ENCODE measurements at regions not wholly inside any gene's neighbourhood (a gene's known extent, or its start where the extent isn't known, plus 50 kb on each side); places are given as distances from the start of the nearest gene placed in this dataset.

- Histone ChIP-seq H3K4me2 (ENCODE audit: low read depth, low read length, poor library complexity, severe bottlenecking) (peak overlapping the region; percentile 52), H3K27me3 (ENCODE audit: insufficient read depth, low read length, poor library complexity, severe bottlenecking) (peaks cover 20% of the 10 kb centered on the region), H3K9me2 (replicated peaks; ENCODE audit: low read depth, low read length) (no peaks in the 10 kb centered on the region), H3K4me3 (ENCODE audit: low read length, poor library complexity, severe bottlenecking) (no peak overlapping the region), H3F3A (ENCODE audit: low read depth) (no peaks in the 10 kb centered on the region), H3K9ac (ENCODE audit: low read depth, low read length, poor library complexity, severe bottlenecking) (no peak overlapping the region), H3K79me2 (ENCODE audit: insufficient read depth, low read length) (no peaks in the 10 kb centered on the region), H3K9me3 (ENCODE audit: insufficient read depth, low read depth, low read length) (no peaks in the 10 kb centered on the region), H4K20me1 (ENCODE audit: insufficient read depth, low read length, poor library complexity, severe bottlenecking) (no peaks in the 10 kb centered on the region), H3K36me3 (ENCODE audit: insufficient read depth, low read length) (no peaks in the 10 kb centered on the region), H3K4me1 (ENCODE audit: insufficient read depth, low read length, poor library complexity, severe bottlenecking) (peaks cover 8% of the 10 kb centered on the region), H2AFZ (ENCODE audit: low read length) (no peak overlapping the region)
- TF ChIP-seq EZH2phosphoT487 (IDR thresholded peaks at IDR 0.05; ENCODE audit: borderline replicate concordance) (no peak), CTCF (conservative IDR thresholded peaks at IDR 0.05; ENCODE audit: low read length) (no peak)
Observed at GRCh38 chr15:95742256-95742655, 588.2 kb upstream of the NR2F2 start.

GRCh38 chr15:95742836-95743235 is 587.7 kb upstream of the NR2F2 start:
- H3K36me3 ChIP-seq (ENCODE audit: insufficient read depth, low read length), result no peaks in the 10 kb centered on the region
- H3K4me3 ChIP-seq (ENCODE audit: low read length, poor library complexity, severe bottlenecking), result no peak overlapping the region
- H4K20me1 ChIP-seq (ENCODE audit: insufficient read depth, low read length, poor library complexity, severe bottlenecking), result no peaks in the 10 kb centered on the region
- H3K4me2 ChIP-seq (ENCODE audit: low read depth, low read length, poor library complexity, severe bottlenecking), result no peak overlapping the region
- no peak for TF ChIP-seq EZH2phosphoT487 (IDR thresholded peaks at IDR 0.05; ENCODE audit: borderline replicate concordance)
- no peak for TF ChIP-seq CTCF (conservative IDR thresholded peaks at IDR 0.05; ENCODE audit: low read length)
- H3K79me2 ChIP-seq (ENCODE audit: insufficient read depth, low read length), result no peaks in the 10 kb centered on the region
- no peak overlapping the region for H2AFZ ChIP-seq (ENCODE audit: low read length)
- peaks cover 8% of the 10 kb centered on the region for H3K4me1 ChIP-seq (ENCODE audit: insufficient read depth, low read length, poor library complexity, severe bottlenecking)
- H3K9me3 ChIP-seq (ENCODE audit: insufficient read depth, low read depth, low read length), result no peaks in the 10 kb centered on the region
- H3K9me2 ChIP-seq (replicated peaks; ENCODE audit: low read depth, low read length), result no peaks in the 10 kb centered on the region
- H3F3A ChIP-seq (ENCODE audit: low read depth), result no peaks in the 10 kb centered on the region
- H3K9ac ChIP-seq (ENCODE audit: low read depth, low read length, poor library complexity, severe bottlenecking), result no peak overlapping the region
- peaks cover 22% of the 10 kb centered on the region for H3K27me3 ChIP-seq (ENCODE audit: insufficient read depth, low read length, poor library complexity, severe bottlenecking)

GRCh38 chr15:95757171-95757570 is 573.3 kb upstream of the NR2F2 start:
- Histone ChIP-seq H3K9me2 (replicated peaks; ENCODE audit: low read depth, low read length) (no peaks in the 10 kb centered on the region), H2AFZ (ENCODE audit: low read length) (no peak overlapping the region), H3K4me1 (ENCODE audit: insufficient read depth, low read length, poor library complexity, severe bottlenecking) (no peaks in the 10 kb centered on the region), H3K9me3 (ENCODE audit: insufficient read depth, low read depth, low read length) (no peaks in the 10 kb centered on the region), H4K20me1 (ENCODE audit: insufficient read depth, low read length, poor library complexity, severe bottlenecking) (no peaks in the 10 kb centered on the region), H3K4me2 (ENCODE audit: low read depth, low read length, poor library complexity, severe bottlenecking) (no peak overlapping the region), H3K36me3 (ENCODE audit: insufficient read depth, low read length) (no peaks in the 10 kb centered on the region), H3K4me3 (ENCODE audit: low read length, poor library complexity, severe bottlenecking) (no peak overlapping the region), H3K9ac (ENCODE audit: low read depth, low read length, poor library complexity, severe bottlenecking) (no peak overlapping the region), H3K27me3 (ENCODE audit: insufficient read depth, low read length, poor library complexity, severe bottlenecking) (peaks cover 6% of the 10 kb centered on the region), H3K79me2 (ENCODE audit: insufficient read depth, low read length) (no peaks in the 10 kb centered on the region), H3F3A (ENCODE audit: low read depth) (no peaks in the 10 kb centered on the region)
- TF ChIP-seq EZH2phosphoT487 (IDR thresholded peaks at IDR 0.05; ENCODE audit: borderline replicate concordance), result no peak
- TF ChIP-seq CTCF (conservative IDR thresholded peaks at IDR 0.05; ENCODE audit: low read length), result no peak
